GM19468 (cell line): ENCODE measurements at regions not wholly inside any gene's neighbourhood (a gene's known extent, or its start where the extent isn't known, plus 50 kb on each side); places are given as distances from the start of the nearest gene placed in this dataset.
"Not testable (repeated sequence)": the region's sequence is repeated elsewhere in the genome, so short reads cannot be mapped to it uniquely, and the experiment has no call there.

Experiments used
- ATAC-seq: cut with Tn5 transposase; IDR thresholded peaks from one replicate; pipeline ENCODE4 v1.9.1; 2021; ENCODE audit warnings: mild to moderate bottlenecking, moderate library complexity, moderate number of reproducible peaks; ENCODE audit not compliant: unreplicated experiment; ENCODE audit errors: extremely low read depth

DNA sequence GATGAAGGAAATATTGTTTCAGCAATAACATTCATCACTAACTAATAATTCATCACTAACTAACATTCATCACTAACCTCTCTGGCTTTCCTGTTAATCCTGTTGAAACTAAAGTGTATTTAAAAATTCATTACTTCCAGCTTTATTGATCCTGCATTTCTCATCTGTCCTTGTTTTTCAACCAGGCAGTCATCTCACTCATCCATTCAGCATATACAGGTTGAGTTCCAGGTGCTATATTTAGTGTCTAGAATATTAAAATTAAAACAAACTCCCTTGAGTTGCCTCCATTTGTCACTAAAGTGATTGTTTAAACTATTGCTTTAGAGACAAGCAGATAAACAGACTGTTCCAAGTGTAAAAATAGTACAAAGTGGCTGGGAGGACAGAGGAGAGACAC, 58.1 kb downstream of the ATXN7L3B start:
- no peak for ATAC-seq

DNA sequence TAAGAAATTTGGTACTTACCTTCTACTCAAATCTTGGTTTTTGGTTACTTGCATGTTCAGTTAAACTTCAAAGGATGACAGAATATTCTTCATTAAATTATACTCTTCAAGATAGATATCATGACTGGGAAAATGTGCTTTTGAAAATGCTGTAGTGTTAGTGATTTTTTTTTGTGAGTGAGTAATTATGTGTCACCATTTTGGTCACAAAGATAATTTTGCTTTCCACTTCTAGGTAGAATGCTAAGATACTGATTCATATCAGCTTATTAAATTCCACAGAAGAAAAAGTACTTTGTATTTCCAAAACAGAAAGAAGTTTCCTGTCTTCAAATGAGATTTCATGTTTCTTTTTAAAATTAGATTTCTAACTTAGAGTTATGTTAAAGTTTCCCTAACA, 61.2 kb downstream of the ATXN7L3B start:
- ATAC-seq, result no peak

DNA sequence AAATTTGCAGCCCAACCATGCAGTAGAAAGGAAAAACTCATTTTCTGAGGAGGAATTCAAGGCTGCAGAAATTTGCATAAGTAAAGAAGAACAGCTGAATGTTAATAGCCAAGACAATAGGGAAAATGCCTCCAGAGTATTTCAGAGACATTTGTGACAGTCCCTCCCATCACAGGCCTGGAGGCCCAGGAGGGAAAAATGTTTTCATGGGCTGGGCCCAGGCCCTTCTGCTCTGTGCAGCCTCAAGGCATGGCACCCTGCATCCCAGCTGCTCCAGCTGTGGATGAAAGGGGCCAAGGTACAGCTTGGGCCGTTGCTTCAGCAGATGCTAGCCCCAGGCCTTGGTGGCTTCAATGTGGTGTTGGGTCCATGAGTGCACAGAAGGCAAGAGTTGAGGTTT, 62.3 kb downstream of the ATXN7L3B start:
- no peak for ATAC-seq

DNA sequence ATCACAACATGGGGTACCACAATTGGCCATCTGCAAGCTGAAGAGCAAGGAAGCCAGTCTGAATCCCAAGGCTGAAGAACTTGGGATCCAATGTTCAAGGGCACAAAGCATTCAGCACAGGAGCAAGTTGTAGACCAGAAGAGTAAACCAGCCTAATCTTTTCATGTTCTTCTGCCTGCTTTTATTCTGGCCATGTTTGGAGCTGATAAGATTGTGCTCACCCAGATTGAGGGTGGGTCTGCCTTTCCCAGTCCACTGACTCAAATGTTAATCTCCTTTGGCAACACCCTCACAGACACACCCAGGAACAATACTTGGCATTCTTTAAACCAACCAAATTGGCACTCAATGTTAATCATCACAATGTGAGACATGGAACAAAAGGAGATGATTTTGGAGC, 63.2 kb downstream of the ATXN7L3B start:
- ATAC-seq, result not testable (repeated sequence)

DNA sequence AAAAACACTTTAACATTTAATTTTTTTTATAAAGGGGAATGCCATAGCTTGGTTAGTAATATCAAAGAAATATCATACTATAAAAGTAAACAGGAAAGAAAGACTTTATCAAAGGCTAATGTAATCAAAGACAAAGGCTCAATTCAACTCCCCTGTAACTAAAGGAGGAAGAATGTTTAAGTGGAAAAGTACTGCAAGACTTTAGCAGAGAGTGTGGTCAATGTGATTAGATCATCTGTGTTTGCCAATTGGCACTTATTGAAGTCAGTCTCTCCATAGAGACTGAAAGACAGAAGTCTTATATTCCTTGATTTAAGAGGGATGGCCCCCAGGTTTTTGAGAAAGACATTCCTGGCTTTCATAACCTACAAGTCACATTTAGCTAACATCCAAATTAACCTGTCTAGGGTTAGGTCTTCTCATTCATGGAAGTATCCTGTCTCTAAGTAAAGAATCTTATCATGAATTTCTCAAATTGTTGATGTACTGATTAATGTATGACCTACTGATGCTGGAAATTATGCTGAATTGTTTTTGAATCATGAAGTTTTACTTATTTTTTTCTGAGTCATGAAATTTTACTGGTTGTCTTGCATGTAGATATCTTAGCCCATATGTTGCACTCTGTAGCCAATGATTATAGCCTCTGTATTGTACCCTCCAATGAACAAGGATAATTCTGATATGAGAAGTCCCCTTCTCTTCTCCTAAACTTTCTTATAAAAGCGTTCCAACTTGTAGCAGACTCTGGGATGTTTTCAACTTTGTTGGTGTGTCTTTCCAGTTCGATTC, 65.4 kb downstream of the ATXN7L3B start:
- ATAC-seq, result no peak

DNA sequence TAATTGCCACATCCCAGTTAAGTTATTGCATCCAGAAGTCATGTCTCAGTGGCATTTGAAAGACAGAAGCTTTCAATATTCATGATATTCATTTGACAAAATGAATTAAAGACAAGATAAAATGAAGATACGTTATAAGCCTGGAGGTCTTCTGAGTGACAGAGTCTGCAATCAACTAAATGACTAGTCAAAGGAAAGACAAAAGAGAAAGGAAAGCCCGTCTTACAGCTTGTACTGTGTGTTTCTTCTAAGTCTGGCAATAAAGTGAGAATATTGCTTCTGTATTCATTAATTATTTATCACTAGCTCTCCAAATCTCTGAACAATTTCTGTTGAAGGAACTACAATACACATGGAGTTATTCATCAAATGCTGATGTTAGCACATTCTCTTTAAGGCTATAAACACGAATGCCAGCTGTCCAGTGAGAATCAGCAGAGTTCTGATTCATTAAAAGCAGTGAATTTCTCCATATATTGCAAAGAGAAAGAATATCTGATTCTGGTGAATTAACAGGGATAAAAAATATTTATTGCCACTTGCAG, 70.7 kb downstream of the ATXN7L3B start:
- no peak for ATAC-seq

DNA sequence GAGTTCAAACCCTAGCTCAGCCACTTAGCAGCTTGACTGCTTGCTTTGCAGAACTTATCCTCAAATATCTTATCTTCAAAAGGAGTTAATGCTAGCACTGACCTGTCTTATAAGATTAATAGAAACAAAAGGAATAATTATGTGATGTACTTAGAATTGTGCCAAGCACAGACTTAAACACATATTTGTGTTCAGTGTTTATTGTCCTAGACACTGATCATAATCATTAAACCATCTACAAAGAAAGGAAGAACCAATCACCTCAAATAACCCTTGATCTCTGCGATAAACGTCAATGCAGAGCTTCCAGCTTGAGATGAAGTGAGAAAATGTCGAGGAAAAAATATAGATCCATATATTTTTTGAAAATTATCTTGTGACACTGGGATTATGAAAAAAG, 73.1 kb downstream of the ATXN7L3B start:
- no peak for ATAC-seq

DNA sequence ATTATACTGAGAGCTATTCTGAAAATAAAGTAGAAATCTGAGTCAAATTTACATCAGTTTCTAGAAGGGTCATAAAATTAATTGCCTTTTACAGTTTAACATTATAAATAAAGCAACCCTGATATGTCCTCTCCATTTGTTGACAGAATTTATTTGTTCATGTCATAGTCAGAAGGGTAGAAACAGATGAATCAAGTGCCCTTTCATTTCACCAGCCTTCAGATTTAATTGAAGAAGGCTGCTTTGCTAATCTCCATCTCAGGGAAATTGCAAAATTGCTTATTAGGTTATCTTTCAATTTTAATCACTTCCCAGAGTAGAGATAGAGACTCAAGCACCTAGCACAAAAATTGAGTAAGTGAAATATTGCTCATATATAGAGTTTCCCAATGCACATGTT, 76.8 kb downstream of the ATXN7L3B start:
- ATAC-seq, result no peak

DNA sequence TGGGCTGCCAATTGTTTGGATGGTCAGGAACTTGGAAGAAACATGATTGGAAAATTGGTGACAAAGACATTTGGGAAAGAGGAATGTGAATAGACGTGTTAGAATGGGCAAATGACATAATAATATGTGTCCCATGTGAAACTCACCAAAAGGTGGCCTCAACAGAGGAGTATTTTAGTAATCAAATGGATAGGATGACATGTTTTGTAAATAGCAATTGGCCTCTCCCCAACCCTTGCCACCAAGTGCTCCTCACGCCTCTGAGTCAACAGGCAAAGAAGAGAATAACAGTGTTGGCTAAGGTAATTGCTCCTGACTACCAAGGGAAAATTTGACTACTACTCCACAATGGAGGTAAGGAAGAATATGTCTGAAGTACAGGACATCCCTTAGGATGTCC, 81.4 kb downstream of the ATXN7L3B start:
- ATAC-seq, result no peak

DNA sequence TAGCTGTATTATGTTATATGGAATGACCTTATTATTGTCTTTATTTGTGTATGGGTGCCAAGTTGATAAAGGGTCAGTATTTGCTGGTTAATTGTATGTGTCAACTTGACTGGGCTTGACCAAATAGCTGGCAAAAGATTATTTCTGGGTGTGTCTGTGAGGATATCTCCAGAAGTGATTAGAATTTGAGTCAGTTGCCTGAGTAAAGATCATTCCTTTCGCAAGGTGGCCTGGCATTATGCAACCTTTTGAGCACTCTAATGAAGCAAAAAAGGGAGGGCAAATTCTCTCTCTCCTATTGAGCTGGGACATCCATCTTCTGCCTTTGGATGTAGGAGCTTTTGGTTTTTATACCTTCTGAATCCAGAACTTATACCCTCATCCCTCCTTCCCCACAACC, 82.2 kb downstream of the ATXN7L3B start:
- no peak for ATAC-seq

DNA sequence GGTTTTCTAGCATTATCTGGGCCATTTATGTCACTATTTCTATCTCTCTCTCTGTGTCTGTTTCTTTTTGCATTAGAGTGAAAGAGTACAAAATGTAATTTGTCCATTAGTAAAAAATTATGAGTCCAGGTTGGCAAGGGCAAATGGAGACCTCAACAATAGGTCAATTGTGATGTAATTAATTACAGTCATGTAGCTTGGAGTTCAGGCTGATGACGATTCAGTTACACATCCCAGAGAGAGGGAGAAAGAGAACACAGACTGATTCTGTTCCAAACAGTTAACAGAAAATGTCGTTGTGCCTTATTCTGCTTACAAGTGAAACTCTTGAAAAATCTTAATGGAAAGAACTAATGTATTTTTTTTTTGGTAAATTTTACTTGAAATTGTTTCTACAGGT, 83.3 kb downstream of the ATXN7L3B start:
- ATAC-seq, result no peak

DNA sequence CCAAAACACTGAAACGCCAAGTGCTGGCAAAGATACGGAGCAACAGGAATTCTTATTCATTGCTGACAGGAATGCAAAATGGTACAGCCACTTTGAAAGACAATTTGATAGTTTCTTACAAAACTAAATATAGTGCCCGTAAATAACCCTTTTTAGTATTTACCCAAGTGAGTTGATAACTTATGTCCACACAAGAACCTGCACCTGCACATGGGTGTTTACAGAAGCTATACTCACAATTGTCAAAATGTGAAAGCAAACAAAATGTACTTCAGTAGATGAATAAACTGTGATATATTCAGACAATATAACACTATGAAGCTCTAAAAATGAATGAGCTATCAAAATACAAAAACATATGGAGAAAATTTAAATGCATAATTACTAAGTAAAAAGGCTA, 86.6 kb downstream of the ATXN7L3B start:
- no peak for ATAC-seq

DNA sequence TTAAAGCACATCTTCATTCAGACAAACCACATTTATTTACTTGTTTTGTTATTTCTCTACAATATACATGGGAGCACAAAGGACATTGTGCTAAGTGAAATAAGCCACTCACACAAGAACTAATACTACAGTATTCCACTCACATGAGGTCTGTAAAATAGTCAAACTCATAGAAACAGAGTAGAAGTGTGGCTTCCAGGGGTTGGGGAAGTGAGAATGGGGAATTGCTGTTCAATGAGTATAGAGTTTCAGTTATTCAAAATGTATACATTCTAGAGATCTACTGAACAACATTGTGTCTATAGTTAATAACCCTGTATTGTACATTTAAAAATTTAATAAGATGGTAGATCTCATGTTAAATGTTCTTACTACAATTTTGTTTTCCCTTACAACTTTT, 88.8 kb downstream of the ATXN7L3B start:
- no peak for ATAC-seq

DNA sequence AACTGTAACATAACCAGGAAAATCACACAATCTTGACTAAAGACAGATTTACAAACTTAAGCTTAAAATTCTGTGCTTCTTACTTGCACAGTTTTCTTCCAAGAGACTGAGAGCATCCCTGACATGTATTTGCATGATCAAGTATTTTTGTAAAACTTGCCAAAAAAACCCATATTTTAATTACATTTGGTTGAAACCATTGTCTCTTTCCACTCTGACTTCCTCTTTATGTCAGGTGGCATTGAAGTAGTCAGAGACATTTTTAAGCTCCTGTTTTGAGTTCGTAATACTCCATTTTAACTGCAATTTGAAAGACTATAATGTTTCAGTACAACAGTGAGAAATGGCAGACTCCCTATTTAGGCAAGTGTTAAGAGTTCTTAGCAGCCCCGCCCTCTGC, 103.6 kb downstream of the ATXN7L3B start:
- no peak for ATAC-seq

DNA sequence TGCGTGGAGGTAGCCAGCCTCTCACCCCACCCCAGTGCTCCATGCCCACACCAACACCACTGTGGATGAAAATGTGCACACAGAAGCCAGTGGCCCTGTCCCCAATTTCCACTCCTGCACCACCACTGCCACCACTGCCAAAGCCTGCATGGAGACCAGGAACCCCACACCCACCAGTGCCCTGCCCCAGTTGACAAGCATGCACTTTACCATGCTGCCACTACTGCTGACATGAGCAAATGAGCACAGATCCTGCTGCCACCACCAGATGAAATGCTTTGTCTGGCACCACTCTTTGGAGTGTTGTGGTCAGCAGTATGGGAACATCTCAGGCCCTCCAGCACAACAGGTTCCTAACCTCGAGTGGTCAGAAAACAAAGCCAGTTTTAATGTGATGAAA, 104.1 kb downstream of the ATXN7L3B start:
- no peak for ATAC-seq

DNA sequence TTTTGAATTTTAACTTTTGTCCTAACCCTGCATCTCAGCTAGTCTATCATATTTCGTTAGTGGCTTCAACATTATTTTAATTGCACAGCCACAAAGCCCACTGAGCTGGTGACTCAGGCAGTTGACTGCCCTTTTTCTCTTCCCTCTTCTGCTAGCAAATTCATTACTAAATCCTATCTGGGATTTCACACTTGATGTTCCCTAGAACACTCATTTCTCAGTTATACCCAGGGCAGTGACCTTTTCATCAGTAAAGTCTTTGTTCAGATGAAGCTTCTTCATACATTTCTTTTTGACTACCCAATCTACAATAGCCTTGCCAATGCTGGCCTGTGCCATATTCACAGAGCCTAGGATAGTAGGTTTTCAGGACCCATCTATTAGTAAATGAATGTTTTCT, 107.0 kb downstream of the ATXN7L3B start:
- no peak for ATAC-seq

DNA sequence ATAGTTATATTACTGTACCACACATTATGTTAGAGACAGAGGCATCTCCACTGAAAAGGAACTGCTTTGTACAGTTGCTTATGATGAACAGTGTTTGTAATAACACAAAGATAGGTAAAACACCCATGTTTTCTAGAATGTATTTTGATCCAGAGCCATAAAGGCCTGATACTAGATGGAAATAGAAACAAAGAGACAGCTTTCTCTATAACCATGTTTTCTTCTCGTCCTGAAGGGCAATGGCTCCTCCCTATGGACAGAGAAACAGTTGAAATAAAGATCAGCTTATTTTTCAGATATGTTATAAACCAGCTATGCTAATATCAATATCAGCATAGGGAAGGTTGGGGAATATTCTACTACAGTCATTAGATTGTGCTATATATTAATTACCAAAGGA, 109.2 kb downstream of the ATXN7L3B start:
- no peak for ATAC-seq

DNA sequence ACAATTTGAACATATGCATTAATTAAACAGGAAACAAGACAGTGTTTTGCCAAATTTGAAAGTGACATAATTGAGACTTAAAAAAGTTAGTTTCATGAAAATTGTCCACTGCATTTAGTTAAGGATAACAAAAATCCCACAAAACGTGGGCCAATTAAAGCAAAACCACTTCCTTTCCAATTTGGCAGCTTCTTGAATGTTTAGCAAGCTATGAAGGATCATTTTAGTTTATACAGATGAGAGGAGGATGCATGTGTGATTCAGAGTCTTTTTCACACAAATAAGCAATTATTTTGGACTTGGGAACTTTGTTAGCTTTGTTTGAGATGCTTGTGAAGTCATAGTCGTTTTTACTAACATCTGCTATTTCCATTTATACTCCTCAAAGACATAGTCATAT, 109.6 kb downstream of the ATXN7L3B start:
- no peak for ATAC-seq

DNA sequence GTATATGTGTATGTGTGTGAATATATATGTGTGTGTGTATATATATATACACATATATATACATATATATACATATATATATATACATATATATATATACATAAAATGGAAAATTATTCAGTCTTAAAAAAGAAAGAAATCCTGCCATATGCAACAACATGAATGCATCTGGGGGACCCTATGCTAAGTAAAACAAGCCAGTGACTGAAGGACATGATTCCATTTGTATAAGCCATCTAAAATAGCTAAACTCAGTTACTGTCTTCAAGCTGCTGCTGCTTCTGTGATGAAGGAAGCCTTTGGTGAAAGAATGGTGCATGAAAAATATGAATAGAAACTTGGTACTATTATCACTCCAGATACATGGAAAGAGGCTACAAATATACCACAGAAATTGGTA, 118.6 kb downstream of the ATXN7L3B start:
- ATAC-seq, result no peak

DNA sequence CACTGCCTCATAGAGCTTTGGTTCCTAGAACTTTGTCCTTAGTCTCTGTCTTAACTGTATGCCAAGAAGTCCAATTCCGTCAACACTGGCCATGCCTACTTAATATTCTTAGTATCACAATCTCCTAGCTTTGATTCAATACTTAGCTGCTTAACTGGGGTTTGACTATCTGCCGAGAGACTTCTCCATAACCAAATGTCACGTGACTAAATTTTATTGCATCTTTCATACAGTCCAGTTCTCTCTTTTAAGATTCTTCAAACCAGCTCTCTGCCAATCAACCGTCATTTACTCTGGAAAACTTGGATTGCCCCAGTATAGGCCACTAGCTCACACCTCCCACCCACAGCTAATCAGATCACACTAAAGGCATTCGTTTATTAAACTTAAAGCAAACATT, 122.8 kb downstream of the ATXN7L3B start:
- no peak for ATAC-seq

DNA sequence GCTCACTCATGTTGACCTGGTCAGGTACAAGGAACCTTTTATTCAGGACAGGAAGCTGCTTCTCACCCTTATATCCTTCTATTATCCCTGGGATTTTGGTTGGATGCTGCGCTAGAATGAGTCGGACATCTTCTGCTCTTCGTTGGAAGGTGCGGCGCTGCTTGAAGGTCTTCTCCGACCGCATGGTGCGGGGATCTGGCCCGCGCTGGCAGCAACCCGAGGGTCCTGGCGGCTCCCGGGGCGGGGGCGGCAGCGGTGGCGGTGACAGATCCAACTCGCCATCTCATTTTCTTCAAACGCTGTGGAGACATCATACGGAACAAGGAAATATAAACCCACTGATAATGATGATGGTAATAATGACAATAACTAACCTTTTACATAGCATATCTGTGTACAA, 126.3 kb downstream of the ATXN7L3B start:
- ATAC-seq, result no peak

DNA sequence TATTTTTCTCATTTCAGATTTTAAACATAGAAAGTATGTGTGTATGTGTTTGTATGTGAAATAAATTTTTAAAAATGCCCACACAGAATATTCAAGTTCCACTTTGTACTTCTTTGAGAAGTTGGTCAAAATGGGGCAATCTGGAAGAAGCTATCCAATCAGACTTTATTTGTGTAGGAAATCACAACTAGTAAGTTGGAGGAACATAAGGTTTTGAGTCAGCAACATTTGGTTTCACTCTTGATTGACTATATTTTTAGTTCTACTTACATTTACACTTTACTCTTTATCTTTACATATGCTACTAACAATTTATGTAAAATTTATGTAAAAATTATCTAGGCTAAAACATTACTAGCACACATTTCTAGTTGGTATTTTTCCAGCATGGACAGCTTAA, 128.1 kb downstream of the ATXN7L3B start:
- ATAC-seq, result no peak
